ENCODE measurements at regions not wholly inside any gene's neighbourhood (a gene's known extent, or its start where the extent isn't known, plus 50 kb on each side); places are given as distances from the start of the nearest gene placed in this dataset.
"Not testable (repeated sequence)": the region's sequence is repeated elsewhere in the genome, so short reads cannot be mapped to it uniquely, and the experiment has no call there.

- H3K23me2 ChIP-seq (ENCODE audit: low read depth, low read length); FAIRE-seq; H4K8ac ChIP-seq (ENCODE audit: extremely low read depth, insufficient read depth, low read length); H3K27me3 ChIP-seq (replicated peaks in 1 of 4; ENCODE audit: control insufficient read depth in 3 of 4, extremely low read depth in 1 of 4, insufficient read depth in 3 of 4, low read length in 3 of 4); POLR2A ChIA-PET (ENCODE audit: partially characterized antibody); H2BK120ac ChIP-seq (replicated peaks; ENCODE audit: low read depth, low read length); H2BK5ac ChIP-seq (ENCODE audit: low read depth, low read length); H3K14ac ChIP-seq (ENCODE audit: insufficient read length); H3K18ac ChIP-seq (ENCODE audit: extremely low read depth, low read length); H2BK12ac ChIP-seq (ENCODE audit: low read depth, low read length); DNase-seq (ENCODE audit: low read depth in 1 of 2, low spot score in 2 of 2); H4K91ac ChIP-seq (replicated peaks; ENCODE audit: insufficient read length, low read length); H2BK15ac ChIP-seq (ENCODE audit: low read length); H2AFZ ChIP-seq (ENCODE audit: low read length); H3K36me3 ChIP-seq (ENCODE audit: control insufficient read depth in 2 of 4, insufficient read depth in 4 of 4, low read length in 3 of 4); H3K4me1 ChIP-seq (replicated peaks in 1 of 4; ENCODE audit: control insufficient read depth in 3 of 4, insufficient read depth in 4 of 4, low read length in 3 of 4); H4K20me1 ChIP-seq (replicated peaks in 1 of 2; ENCODE audit: control insufficient read depth in 1 of 2, insufficient read depth in 2 of 2, low read length in 2 of 2); H3K4ac ChIP-seq (replicated peaks; ENCODE audit: insufficient read length, low read depth, low read length); H3K9me3 ChIP-seq (ENCODE audit: insufficient read depth in 2 of 2, low read depth in 1 of 2, low read length in 1 of 2); H3K79me2 ChIP-seq (ENCODE audit: control insufficient read depth in 1 of 2, insufficient read depth in 2 of 2, low read length in 2 of 2); H3K4me2 ChIP-seq (ENCODE audit: insufficient read depth in 1 of 2, low read depth in 2 of 2, low read length in 2 of 2); H3K56ac ChIP-seq (replicated peaks; ENCODE audit: insufficient read length, low read depth, low read length); H4K5ac ChIP-seq (ENCODE audit: insufficient read length, low read depth, low read length); H3K79me1 ChIP-seq (ENCODE audit: low read depth, low read length); H2BK20ac ChIP-seq (ENCODE audit: low read length); H3K23ac ChIP-seq (ENCODE audit: insufficient read length); H2AK5ac ChIP-seq (ENCODE audit: low read depth, low read length); H3K27ac ChIP-seq (ENCODE audit: low read depth, low read length); H3K4me3 ChIP-seq (ENCODE audit: extremely low read depth in 1 of 4, insufficient read depth in 2 of 4, low read depth in 3 of 4, low read length in 4 of 4); H3K9ac ChIP-seq (replicated peaks in 1 of 4; ENCODE audit: extremely low read depth in 1 of 4, low read depth in 3 of 4, low read length in 3 of 4): not testable (repeated sequence)
- CTCF ChIA-PET (ENCODE audit: partially characterized antibody): interaction anchor here (1.7 kb wide), 1 partner anchor 11 kb away, joined by 3 read pairs; no protein-coding TSS in a partner anchor
- WGBS, 2 experiments (ENCODE audit: extremely low coverage in 1 of 2, insufficient coverage in 1 of 2, insufficient read length in 1 of 2, insufficient replicate concordance in 2 of 2, low coverage in 1 of 2, low lambda C conversion rate in 2 of 2, missing lambda C conversion rate in 1 of 2): 91% methylated on average over 12 of the region's 15 CpGs; no CpG with 5 or more reads in 1 of the 2 experiments
These were observed 187.4 kb downstream of the TBC1D2B start for GRCh38 chr15:77889828-77890725.

Data from H1 (cell line).